Erythroblast (primary cell): ENCODE measurements at regions not wholly inside any gene's neighbourhood (a gene's known extent, or its start where the extent isn't known, plus 50 kb on each side); places are given as distances from the start of the nearest gene placed in this dataset.

ENCODE experiments used
- GATA1 ChIP-seq: IDR thresholded peaks from 2 replicates; pipeline ENCODE4 v1.6.1; 2011; ENCODE audit warnings: low read depth, mild to moderate bottlenecking, control low read depth, low read length, moderate library complexity
- POLR2A ChIP-seq: IDR thresholded peaks from 2 replicates; pipeline ENCODE4 v1.6.1; 2011; ENCODE audit warnings: mild to moderate bottlenecking, low read length

DNA sequence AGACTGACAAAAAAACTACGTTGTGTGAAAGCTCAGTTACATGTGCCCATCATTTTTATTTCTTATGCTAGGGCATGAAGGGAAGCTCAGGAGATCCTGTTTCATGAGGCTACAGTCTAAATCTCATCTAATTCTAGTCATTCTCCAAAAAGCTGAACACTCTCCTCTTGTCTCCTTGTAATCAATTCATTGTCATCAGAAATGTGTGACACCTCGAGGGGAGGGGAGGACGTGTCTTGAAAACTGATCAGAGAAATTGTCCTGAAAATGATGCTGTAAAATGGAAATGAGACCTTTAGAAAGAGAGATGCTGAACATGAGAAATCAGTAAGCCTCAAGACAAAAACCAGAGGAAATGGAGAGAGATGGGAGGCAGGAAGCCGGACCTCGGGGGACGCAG is 103.4 kb downstream of the DAD1 start:
- TF ChIP-seq POLR2A (no peak), GATA1 (no peak)
